ENCODE measurements at regions not wholly inside any gene's neighbourhood (a gene's known extent, or its start where the extent isn't known, plus 50 kb on each side); places are given as distances from the start of the nearest gene placed in this dataset.

DNA sequence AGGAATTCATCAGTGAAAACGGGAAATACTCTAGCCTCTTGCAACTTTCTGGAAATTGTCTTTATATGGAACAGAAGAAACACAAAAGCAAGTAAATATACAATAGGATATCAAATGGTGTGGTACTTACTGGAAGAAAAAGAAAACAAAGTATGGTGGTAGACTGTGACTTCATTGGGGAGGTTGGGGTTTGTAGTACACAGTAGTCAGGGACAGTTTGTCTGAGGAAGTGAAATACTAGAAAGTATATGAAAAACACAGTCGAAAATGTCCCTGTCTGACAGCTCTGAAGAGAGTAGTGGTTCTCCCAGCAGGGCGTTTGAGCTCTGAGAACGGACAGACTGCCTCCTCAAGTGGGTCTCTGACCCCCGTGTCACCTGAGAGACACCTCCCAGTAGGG, 390.0 kb upstream of the NWD2 start:
- in situ Hi-C loops (cut with HindIII; ENCODE audit: low sequenced_read_pairs) = no loop called here
- no peak for DNase-seq (ENCODE audit: low read depth)
- TF ChIP-seq, protein P1, sequence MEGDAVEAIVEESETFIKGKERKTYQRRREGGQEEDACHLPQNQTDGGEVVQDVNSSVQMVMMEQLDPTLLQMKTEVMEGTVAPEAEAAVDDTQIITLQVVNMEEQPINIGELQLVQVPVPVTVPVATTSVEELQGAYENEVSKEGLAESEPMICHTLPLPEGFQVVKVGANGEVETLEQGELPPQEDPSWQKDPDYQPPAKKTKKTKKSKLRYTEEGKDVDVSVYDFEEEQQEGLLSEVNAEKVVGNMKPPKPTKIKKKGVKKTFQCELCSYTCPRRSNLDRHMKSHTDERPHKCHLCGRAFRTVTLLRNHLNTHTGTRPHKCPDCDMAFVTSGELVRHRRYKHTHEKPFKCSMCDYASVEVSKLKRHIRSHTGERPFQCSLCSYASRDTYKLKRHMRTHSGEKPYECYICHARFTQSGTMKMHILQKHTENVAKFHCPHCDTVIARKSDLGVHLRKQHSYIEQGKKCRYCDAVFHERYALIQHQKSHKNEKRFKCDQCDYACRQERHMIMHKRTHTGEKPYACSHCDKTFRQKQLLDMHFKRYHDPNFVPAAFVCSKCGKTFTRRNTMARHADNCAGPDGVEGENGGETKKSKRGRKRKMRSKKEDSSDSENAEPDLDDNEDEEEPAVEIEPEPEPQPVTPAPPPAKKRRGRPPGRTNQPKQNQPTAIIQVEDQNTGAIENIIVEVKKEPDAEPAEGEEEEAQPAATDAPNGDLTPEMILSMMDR (IDR thresholded peaks at IDR 0.05; ENCODE audit: low read depth, low read length, missing control alignments) = no peak
- H3K4me3 ChIP-seq (ENCODE audit: low read depth, low read length) = no peak overlapping the region

DNA sequence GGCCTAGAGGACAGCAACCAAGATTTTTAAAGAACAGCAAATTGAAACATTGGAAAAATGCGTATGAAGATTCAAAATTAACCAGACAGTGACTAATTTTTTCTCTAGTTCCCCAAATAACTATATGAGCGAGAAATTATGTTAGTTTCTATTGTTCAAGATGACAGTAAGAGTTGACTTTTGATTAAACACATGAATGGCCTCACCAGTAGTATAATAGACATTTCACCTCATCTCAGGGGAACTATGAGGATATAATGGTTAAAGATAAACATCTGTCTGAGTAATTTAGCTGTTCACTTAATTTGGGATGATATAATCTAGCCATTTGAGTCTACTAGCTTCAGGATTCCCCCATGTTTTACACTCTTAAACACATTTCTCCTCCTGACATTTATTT, 380.9 kb upstream of the NWD2 start:
- H3K4me3 ChIP-seq (ENCODE audit: low read depth, low read length) = no peak overlapping the region
- in situ Hi-C loops (cut with HindIII; ENCODE audit: low sequenced_read_pairs) = no loop called here
- TF ChIP-seq, protein P1 (IDR thresholded peaks at IDR 0.05; ENCODE audit: low read depth, low read length, missing control alignments) = no peak
- DNase-seq (ENCODE audit: low read depth) = no peak

DNA sequence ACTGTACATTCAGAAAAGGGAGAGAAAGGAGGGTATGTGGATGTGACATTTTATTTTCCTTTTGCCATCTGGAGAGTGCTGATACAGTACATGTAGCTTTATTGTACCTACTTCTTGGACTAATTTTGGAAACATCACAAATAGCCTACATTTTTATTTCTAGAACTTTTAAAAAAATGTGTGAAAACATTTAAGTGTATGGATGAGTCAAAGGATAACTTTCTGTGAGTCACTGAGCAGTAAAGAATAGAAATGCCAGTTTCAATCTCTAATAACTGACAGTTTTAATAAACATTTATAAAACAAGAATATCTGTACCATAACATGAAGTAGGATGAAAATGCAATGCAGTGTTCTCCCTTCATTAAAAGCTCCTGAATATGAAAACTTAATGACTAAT, 374.4 kb upstream of the NWD2 start:
- H3K4me3 ChIP-seq (ENCODE audit: low read depth, low read length) = no peak overlapping the region
- DNase-seq (ENCODE audit: low read depth) = no peak
- TF ChIP-seq, protein P1 (IDR thresholded peaks at IDR 0.05; ENCODE audit: low read depth, low read length, missing control alignments) = no peak
- in situ Hi-C loops (cut with HindIII; ENCODE audit: low sequenced_read_pairs) = no loop called here

DNA sequence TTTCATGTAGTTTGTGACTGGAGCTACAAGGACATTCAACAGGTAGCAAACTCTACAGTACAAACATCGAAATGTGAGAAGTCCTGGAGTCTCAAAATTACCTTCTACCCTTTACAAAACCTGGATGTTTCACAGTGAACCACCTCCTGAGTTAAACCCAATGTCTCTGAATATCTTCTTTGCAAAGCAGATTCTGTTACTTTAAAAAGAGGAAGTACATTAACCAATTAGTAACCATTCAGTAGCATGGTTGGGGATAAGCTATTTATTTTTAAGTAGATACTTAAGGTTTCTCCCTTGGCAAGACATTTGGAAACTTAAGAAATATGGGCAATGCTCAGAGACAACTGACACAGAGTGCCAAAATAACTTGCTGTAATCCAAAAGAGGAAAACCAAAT, 371.9 kb upstream of the NWD2 start:
- no peak overlapping the region for H3K4me3 ChIP-seq (ENCODE audit: low read depth, low read length)
- TF ChIP-seq, protein P1 (IDR thresholded peaks at IDR 0.05; ENCODE audit: low read depth, low read length, missing control alignments) = no peak
- in situ Hi-C loops (cut with HindIII; ENCODE audit: low sequenced_read_pairs) = no loop called here
- DNase-seq (ENCODE audit: low read depth) = no peak

DNA sequence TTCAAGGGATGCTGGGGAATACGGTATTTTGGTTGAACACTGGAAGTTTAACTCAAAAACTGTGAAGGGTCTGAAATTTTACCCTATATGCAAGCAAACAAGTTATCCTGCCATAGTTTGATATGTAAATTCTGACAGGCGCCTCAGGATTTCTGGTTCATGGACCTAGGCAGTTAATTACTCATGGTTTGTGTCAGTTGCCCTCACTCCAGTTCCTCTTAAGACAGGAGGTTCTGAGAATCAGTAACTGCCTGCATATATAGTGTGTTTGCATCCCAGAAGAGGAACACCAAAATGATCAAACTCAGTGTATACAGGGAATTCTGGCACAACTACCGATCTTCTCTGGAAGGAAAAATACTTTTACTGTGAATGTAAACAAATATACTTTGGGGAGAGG, 360.4 kb upstream of the NWD2 start:
- in situ Hi-C loops (cut with HindIII; ENCODE audit: low sequenced_read_pairs) = no loop called here
- TF ChIP-seq, protein P1 (IDR thresholded peaks at IDR 0.05; ENCODE audit: low read depth, low read length, missing control alignments) = no peak
- no peak overlapping the region for H3K4me3 ChIP-seq (ENCODE audit: low read depth, low read length)
- no peak for DNase-seq (ENCODE audit: low read depth)

DNA sequence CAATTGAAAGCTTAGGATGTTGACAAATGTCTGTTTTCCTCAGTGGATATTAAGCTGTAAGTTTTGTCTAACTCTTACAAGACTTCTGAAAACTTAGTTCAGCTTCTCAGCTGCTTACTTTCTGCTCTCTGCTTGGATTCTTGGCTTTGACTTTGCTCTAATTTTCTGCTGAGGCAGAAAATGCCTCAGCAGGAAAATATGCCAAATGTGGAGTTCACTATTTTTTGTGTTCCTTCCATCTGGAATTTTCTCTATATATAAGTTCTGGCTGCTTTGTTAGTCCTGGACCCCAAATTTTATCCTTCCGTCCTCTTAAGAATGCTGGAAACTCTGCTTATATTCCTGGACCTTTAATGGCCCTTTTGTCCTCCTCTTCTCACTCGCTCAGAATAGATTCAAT, 352.6 kb upstream of the NWD2 start:
- no peak for DNase-seq (ENCODE audit: low read depth)
- H3K4me3 ChIP-seq (ENCODE audit: low read depth, low read length) = no peak overlapping the region
- in situ Hi-C loops (cut with HindIII; ENCODE audit: low sequenced_read_pairs) = no loop called here
- TF ChIP-seq, protein P1 (IDR thresholded peaks at IDR 0.05; ENCODE audit: low read depth, low read length, missing control alignments) = no peak

DNA sequence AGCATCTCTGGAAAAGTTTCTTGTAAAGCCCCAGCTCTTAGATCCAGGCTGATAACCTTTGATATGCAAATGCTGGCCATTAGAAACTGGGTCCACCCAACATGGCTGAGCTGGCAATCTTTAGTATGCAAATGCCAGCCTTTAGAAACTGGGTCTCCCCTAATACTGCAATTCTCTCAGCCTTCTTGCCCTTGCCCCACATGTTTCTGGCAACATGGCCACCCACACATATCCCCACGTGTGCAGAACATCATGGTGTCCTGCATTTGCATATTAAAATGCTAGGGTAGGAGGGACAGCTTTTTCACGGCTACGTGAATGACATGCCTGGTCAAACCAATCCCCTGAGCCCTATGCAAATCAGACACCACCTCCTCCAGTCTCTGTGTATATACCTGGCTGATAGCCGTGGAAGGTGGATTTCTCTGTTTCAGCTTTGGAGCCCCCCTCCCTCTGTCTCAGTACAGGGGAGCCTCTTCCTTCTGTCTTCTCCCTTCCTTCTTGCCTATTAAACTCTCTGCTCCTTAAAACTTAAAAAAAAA, 344.0 kb upstream of the NWD2 start:
- H3K4me3 ChIP-seq (ENCODE audit: low read depth, low read length) = no peak overlapping the region
- no peak for DNase-seq (ENCODE audit: low read depth)
- in situ Hi-C loops (cut with HindIII; ENCODE audit: low sequenced_read_pairs) = no loop called here
- TF ChIP-seq, protein P1 (IDR thresholded peaks at IDR 0.05; ENCODE audit: low read depth, low read length, missing control alignments) = no peak
